ENCODE measurements at regions not wholly inside any gene's neighbourhood (a gene's known extent, or its start where the extent isn't known, plus 50 kb on each side); places are given as distances from the start of the nearest gene placed in this dataset.

GRCh38 chr6:134502614-134503549, 185.0 kb upstream of the SGK1 start:
- no peak for DNase-seq (ENCODE audit: low read depth in 2 of 2)

GRCh38 chr6:134495890-134496248, 178.0 kb upstream of the SGK1 start:
- no peak for DNase-seq (ENCODE audit: low read depth in 2 of 2)

GRCh38 chr6:134495203-134495889, 177.4 kb upstream of the SGK1 start:
- no peak for DNase-seq (ENCODE audit: low read depth in 2 of 2)

- no peak for DNase-seq (ENCODE audit: low read depth in 2 of 2)
Measured at GRCh38 chr6:134493789-134494188, 175.9 kb upstream of the SGK1 start.

- peak in 1 of 2 experiments; percentile 11 for DNase-seq (ENCODE audit: low read depth in 2 of 2)
Measured at GRCh38 chr6:134491477-134491876, 173.6 kb upstream of the SGK1 start.

- no peak for DNase-seq (ENCODE audit: low read depth in 2 of 2)
Measured at GRCh38 chr6:134482593-134483270, 164.8 kb upstream of the SGK1 start.

GRCh38 chr6:134481966-134482365, 164.1 kb upstream of the SGK1 start:
- no peak for DNase-seq (ENCODE audit: low read depth in 2 of 2)

GRCh38 chr6:134480593-134480992, 162.7 kb upstream of the SGK1 start:
- no peak for DNase-seq (ENCODE audit: low read depth in 2 of 2)

- no peak for DNase-seq (ENCODE audit: low read depth in 2 of 2)
Measured at GRCh38 chr6:134478764-134479399, 161.0 kb upstream of the SGK1 start.

GRCh38 chr6:134477991-134478635, 160.2 kb upstream of the SGK1 start:
- no peak for DNase-seq (ENCODE audit: low read depth in 2 of 2)

GRCh38 chr6:134474955-134475354, 157.0 kb upstream of the SGK1 start:
- no peak for DNase-seq (ENCODE audit: low read depth in 2 of 2)

GRCh38 chr6:134472661-134473060, 154.7 kb upstream of the SGK1 start:
- DNase-seq (ENCODE audit: low read depth in 2 of 2): no peak

- no peak for DNase-seq (ENCODE audit: low read depth in 2 of 2)
Measured at GRCh38 chr6:134472046-134472445, 154.1 kb upstream of the SGK1 start.

GRCh38 chr6:134470457-134470975, 152.6 kb upstream of the SGK1 start:
- no peak for DNase-seq (ENCODE audit: low read depth in 2 of 2)

- DNase-seq (ENCODE audit: low read depth in 2 of 2): no peak
Measured at GRCh38 chr6:134469702-134470456, 152.0 kb upstream of the SGK1 start.

- no peak for DNase-seq (ENCODE audit: low read depth in 2 of 2)
Measured at GRCh38 chr6:134468633-134469032, 150.7 kb upstream of the SGK1 start.

- DNase-seq (ENCODE audit: low read depth in 2 of 2): no peak
Measured at GRCh38 chr6:134467620-134468019, 149.7 kb upstream of the SGK1 start.

- no peak for DNase-seq (ENCODE audit: low read depth in 2 of 2)
Measured at GRCh38 chr6:134466771-134467525, 149.0 kb upstream of the SGK1 start.

GRCh38 chr6:134464690-134465411, 146.9 kb upstream of the SGK1 start:
- DNase-seq (ENCODE audit: low read depth in 2 of 2): peak; percentile 44 to 51
